ENCODE measurements at regions not wholly inside any gene's neighbourhood (a gene's known extent, or its start where the extent isn't known, plus 50 kb on each side); places are given as distances from the start of the nearest gene placed in this dataset.
A peak's percentile ranks its signal among the peaks of the same experiment; 100 is the strongest.

GRCh38 chr21:28356422-28356821 is 636.3 kb downstream of the LTN1 start:
- H4K20me1 ChIP-seq (ENCODE audit: insufficient read depth) = no peaks in the 10 kb centered on the region
- no peak overlapping the region for H3K27ac ChIP-seq
- no peaks in the 10 kb centered on the region for H3K9me3 ChIP-seq (ENCODE audit: low read depth)
- TF ChIP-seq EZH2 (IDR thresholded peaks at IDR 0.05; ENCODE audit: insufficient read depth, poor library complexity, severe bottlenecking) (no peak), EZH2phosphoT487 (IDR thresholded peaks at IDR 0.05; ENCODE audit: insufficient read depth, low read depth) (no peak)
- H3K79me2 ChIP-seq (ENCODE audit: insufficient read depth) = no peaks in the 10 kb centered on the region
- no peak overlapping the region for H3K4me3 ChIP-seq
- H3K4me1 ChIP-seq (ENCODE audit: insufficient read depth) = no peaks in the 10 kb centered on the region
- H3K36me3 ChIP-seq (ENCODE audit: low read depth) = no peaks in the 10 kb centered on the region
- peak; percentile 5 for DNase-seq
- WGBS, 2 experiments (ENCODE audit: low coverage in 1 of 2, low lambda C conversion rate in 2 of 2, missing lambda C conversion rate in 2 of 2) = 92 to 94% methylated on average over 2 of the region's 2 CpGs
- no peaks in the 10 kb centered on the region for H3K9me2 ChIP-seq (ENCODE audit: insufficient read depth)
- H3K27me3 ChIP-seq (replicated peaks; ENCODE audit: insufficient read depth) = no peaks in the 10 kb centered on the region
- no peaks in the 10 kb centered on the region for H3F3A ChIP-seq (ENCODE audit: insufficient read depth)
- H3K9ac ChIP-seq = no peak overlapping the region
- in situ Hi-C loops (cut with MboI) = no loop called here
- no peak overlapping the region for H3K4me2 ChIP-seq (ENCODE audit: unreplicated experiment)
- H2AFZ ChIP-seq = no peak overlapping the region

- WGBS, 2 experiments (ENCODE audit: low coverage in 1 of 2, low lambda C conversion rate in 2 of 2, missing lambda C conversion rate in 2 of 2) = 78 to 87% methylated on average over 2 of the region's 2 CpGs
- in situ Hi-C loops (cut with MboI) = no loop called here
- Histone ChIP-seq H3K4me1 (ENCODE audit: insufficient read depth) (no peaks in the 10 kb centered on the region), H3F3A (ENCODE audit: insufficient read depth) (no peaks in the 10 kb centered on the region), H3K9me3 (ENCODE audit: low read depth) (no peaks in the 10 kb centered on the region), H3K79me2 (ENCODE audit: insufficient read depth) (no peaks in the 10 kb centered on the region), H3K4me2 (ENCODE audit: unreplicated experiment) (no peak overlapping the region), H3K27me3 (replicated peaks; ENCODE audit: insufficient read depth) (no peaks in the 10 kb centered on the region), H4K20me1 (ENCODE audit: insufficient read depth) (no peaks in the 10 kb centered on the region), H3K9ac (no peak overlapping the region), H3K27ac (no peak overlapping the region), H3K9me2 (ENCODE audit: insufficient read depth) (no peaks in the 10 kb centered on the region), H3K36me3 (ENCODE audit: low read depth) (no peaks in the 10 kb centered on the region), H2AFZ (no peak overlapping the region), H3K4me3 (no peak overlapping the region)
- TF ChIP-seq EZH2 (IDR thresholded peaks at IDR 0.05; ENCODE audit: insufficient read depth, poor library complexity, severe bottlenecking) = no peak
- no peak for TF ChIP-seq EZH2phosphoT487 (IDR thresholded peaks at IDR 0.05; ENCODE audit: insufficient read depth, low read depth)
- no peak for DNase-seq
Measured at GRCh38 chr21:28345934-28346333, 646.7 kb downstream of the LTN1 start.

GRCh38 chr21:28344985-28345384 is 647.7 kb downstream of the LTN1 start:
- H4K20me1 ChIP-seq (ENCODE audit: insufficient read depth) = no peaks in the 10 kb centered on the region
- H3K79me2 ChIP-seq (ENCODE audit: insufficient read depth) = no peaks in the 10 kb centered on the region
- 61 to 63% methylated on average over 1 of the region's 1 CpG for WGBS, 2 experiments (ENCODE audit: low coverage in 1 of 2, low lambda C conversion rate in 2 of 2, missing lambda C conversion rate in 2 of 2)
- no peaks in the 10 kb centered on the region for H3K36me3 ChIP-seq (ENCODE audit: low read depth)
- no peak overlapping the region for H2AFZ ChIP-seq
- H3K4me2 ChIP-seq (ENCODE audit: unreplicated experiment) = no peak overlapping the region
- no peaks in the 10 kb centered on the region for H3K9me2 ChIP-seq (ENCODE audit: insufficient read depth)
- H3K4me3 ChIP-seq = no peak overlapping the region
- H3K9ac ChIP-seq = no peak overlapping the region
- no peaks in the 10 kb centered on the region for H3K4me1 ChIP-seq (ENCODE audit: insufficient read depth)
- in situ Hi-C loops (cut with MboI) = no loop called here
- TF ChIP-seq EZH2 (IDR thresholded peaks at IDR 0.05; ENCODE audit: insufficient read depth, poor library complexity, severe bottlenecking) = no peak
- no peak for TF ChIP-seq EZH2phosphoT487 (IDR thresholded peaks at IDR 0.05; ENCODE audit: insufficient read depth, low read depth)
- H3K9me3 ChIP-seq (ENCODE audit: low read depth) = no peaks in the 10 kb centered on the region
- H3K27me3 ChIP-seq (replicated peaks; ENCODE audit: insufficient read depth) = no peaks in the 10 kb centered on the region
- no peak for DNase-seq
- no peaks in the 10 kb centered on the region for H3F3A ChIP-seq (ENCODE audit: insufficient read depth)
- no peak overlapping the region for H3K27ac ChIP-seq

GRCh38 chr21:28342212-28342810 is 650.4 kb downstream of the LTN1 start:
- H3K27ac ChIP-seq = no peak overlapping the region
- H3K9ac ChIP-seq = no peak overlapping the region
- no peaks in the 10 kb centered on the region for H3K27me3 ChIP-seq (replicated peaks; ENCODE audit: insufficient read depth)
- no peaks in the 10 kb centered on the region for H3K9me2 ChIP-seq (ENCODE audit: insufficient read depth)
- DNase-seq = no peak
- peaks cover 10% of the 10 kb centered on the region; the same call in 1 of the 2 replicates for H3F3A ChIP-seq (ENCODE audit: insufficient read depth)
- no peaks in the 10 kb centered on the region for H3K79me2 ChIP-seq (ENCODE audit: insufficient read depth)
- no peaks in the 10 kb centered on the region for H4K20me1 ChIP-seq (ENCODE audit: insufficient read depth)
- 86 to 89% methylated on average over 2 of the region's 2 CpGs for WGBS, 2 experiments (ENCODE audit: low coverage in 1 of 2, low lambda C conversion rate in 2 of 2, missing lambda C conversion rate in 2 of 2)
- no peaks in the 10 kb centered on the region for H3K9me3 ChIP-seq (ENCODE audit: low read depth)
- no peak overlapping the region for H3K4me3 ChIP-seq
- H2AFZ ChIP-seq = no peak overlapping the region
- H3K36me3 ChIP-seq (ENCODE audit: low read depth) = no peaks in the 10 kb centered on the region
- no peak overlapping the region for H3K4me2 ChIP-seq (ENCODE audit: unreplicated experiment)
- TF ChIP-seq EZH2 (IDR thresholded peaks at IDR 0.05; ENCODE audit: insufficient read depth, poor library complexity, severe bottlenecking) (no peak), EZH2phosphoT487 (IDR thresholded peaks at IDR 0.05; ENCODE audit: insufficient read depth, low read depth) (no peak)
- H3K4me1 ChIP-seq (ENCODE audit: insufficient read depth) = peaks cover 10% of the 10 kb centered on the region
- in situ Hi-C loops (cut with MboI) = no loop called here

Data from GM23248 (cell line).